ENCODE measurements at regions not wholly inside any gene's neighbourhood (a gene's known extent, or its start where the extent isn't known, plus 50 kb on each side); places are given as distances from the start of the nearest gene placed in this dataset.

- 84 to 85% methylated on average over 5 to 7 of the region's 8 CpGs for WGBS, 2 donors (ENCODE audit: low coverage in 1 of 2)
Measured at GRCh38 chr16:80449392-80449791, 91.4 kb upstream of the DYNLRB2 start.

GRCh38 chr16:80447241-80447640 lies 93.6 kb upstream of the DYNLRB2 start:
- WGBS, 2 donors (ENCODE audit: low coverage in 1 of 2) = 64 to 71% methylated on average over 4 to 5 of the region's 5 CpGs
- TF ChIP-seq POLR2AphosphoS5 (IDR thresholded peaks at IDR 0.05) (no peak), EP300 (IDR thresholded peaks at IDR 0.05) (no peak), CTCF (IDR thresholded peaks at IDR 0.05) (no peak), POLR2A (IDR thresholded peaks at IDR 0.05) (no peak)
- no peak for ATAC-seq

More at GRCh38 chr16:80449392-80449791, 91.4 kb upstream of the DYNLRB2 start:
- H3K9me3 ChIP-seq = no peaks in the 10 kb centered on the region
- H3K4me3 ChIP-seq = no peak overlapping the region
- H3K27ac ChIP-seq = no peak overlapping the region
- H3K4me1 ChIP-seq = no peaks in the 10 kb centered on the region
- peaks cover 4% of the 10 kb centered on the region for H3K27me3 ChIP-seq
- H3K36me3 ChIP-seq = no peaks in the 10 kb centered on the region
- no peak for TF ChIP-seq POLR2A (IDR thresholded peaks at IDR 0.05)
- no peak for TF ChIP-seq POLR2AphosphoS5 (IDR thresholded peaks at IDR 0.05)
- TF ChIP-seq EP300 (IDR thresholded peaks at IDR 0.05) = no peak
- no peak for TF ChIP-seq CTCF (IDR thresholded peaks at IDR 0.05)
- ATAC-seq = no peak

GRCh38 chr16:80442779-80443178 lies 98.0 kb upstream of the DYNLRB2 start:
- no peak for ATAC-seq
- no peaks in the 10 kb centered on the region for H3K4me1 ChIP-seq
- no peaks in the 10 kb centered on the region for H3K27me3 ChIP-seq
- TF ChIP-seq POLR2AphosphoS5 (IDR thresholded peaks at IDR 0.05) = no peak
- TF ChIP-seq POLR2A (IDR thresholded peaks at IDR 0.05) = no peak
- no peak for TF ChIP-seq EP300 (IDR thresholded peaks at IDR 0.05)
- no peak for TF ChIP-seq CTCF (IDR thresholded peaks at IDR 0.05)
- WGBS, 2 donors (ENCODE audit: low coverage in 1 of 2) = 21 to 41% methylated on average over 5 of the region's 5 CpGs
- H3K4me3 ChIP-seq = no peak overlapping the region
- no peaks in the 10 kb centered on the region for H3K9me3 ChIP-seq
- H3K36me3 ChIP-seq = no peaks in the 10 kb centered on the region
- H3K27ac ChIP-seq = no peak overlapping the region

More at GRCh38 chr16:80447241-80447640, 93.6 kb upstream of the DYNLRB2 start:
- Histone ChIP-seq H3K9me3 (no peaks in the 10 kb centered on the region), H3K4me3 (no peak overlapping the region), H3K27me3 (peaks cover 4% of the 10 kb centered on the region), H3K27ac (no peak overlapping the region), H3K36me3 (no peaks in the 10 kb centered on the region), H3K4me1 (no peaks in the 10 kb centered on the region)

- H3K9me3 ChIP-seq = no peaks in the 10 kb centered on the region
- ATAC-seq = no peak
- WGBS, 2 donors (ENCODE audit: low coverage in 1 of 2) = 67 to 78% methylated on average over 1 of the region's 1 CpG
- H3K27me3 ChIP-seq = no peaks in the 10 kb centered on the region
- TF ChIP-seq POLR2A (IDR thresholded peaks at IDR 0.05) = no peak
- no peak for TF ChIP-seq CTCF (IDR thresholded peaks at IDR 0.05)
- no peak for TF ChIP-seq EP300 (IDR thresholded peaks at IDR 0.05)
- no peak for TF ChIP-seq POLR2AphosphoS5 (IDR thresholded peaks at IDR 0.05)
- H3K4me3 ChIP-seq = no peak overlapping the region
- H3K27ac ChIP-seq = no peak overlapping the region
- no peaks in the 10 kb centered on the region for H3K4me1 ChIP-seq
- no peaks in the 10 kb centered on the region for H3K36me3 ChIP-seq
Measured at GRCh38 chr16:80441935-80442334, 98.9 kb upstream of the DYNLRB2 start.

GRCh38 chr16:80440667-80441066 lies 100.1 kb upstream of the DYNLRB2 start:
- Histone ChIP-seq H3K27ac (no peak overlapping the region), H3K4me3 (no peak overlapping the region), H3K4me1 (no peaks in the 10 kb centered on the region), H3K27me3 (no peaks in the 10 kb centered on the region), H3K36me3 (no peaks in the 10 kb centered on the region), H3K9me3 (no peaks in the 10 kb centered on the region)
- no peak for ATAC-seq
- TF ChIP-seq POLR2A (IDR thresholded peaks at IDR 0.05) = no peak
- no peak for TF ChIP-seq EP300 (IDR thresholded peaks at IDR 0.05)
- no peak for TF ChIP-seq CTCF (IDR thresholded peaks at IDR 0.05)
- 20% methylated on average over 2 of the region's 2 CpGs; no CpG with 5 or more reads in 1 of the 2 donors for WGBS, 2 donors (ENCODE audit: low coverage in 1 of 2)
